RWPE2 (cell line): ENCODE measurements at regions not wholly inside any gene's neighbourhood (a gene's known extent, or its start where the extent isn't known, plus 50 kb on each side); places are given as distances from the start of the nearest gene placed in this dataset.
"Not testable (repeated sequence)": the region's sequence is repeated elsewhere in the genome, so short reads cannot be mapped to it uniquely, and the experiment has no call there.

Experiments used
- ATAC-seq: fragments of 200-7000 bp; cut with Tn5 transposase; 3 replicates; pipeline ENCODE4 v1.9.1; 2021; ENCODE audit warnings: low read depth
- DNase-seq: peaks from one replicate; pipeline ENCODE4 v3.0.0-alpha.2; 2020; ENCODE audit warnings: low spot score
- H3K27ac ChIP-seq: fragments of 450-650 bp; 2 replicates; pipeline ENCODE4 v1.5.1; 2017; ENCODE audit warnings: mild to moderate bottlenecking; ENCODE audit not compliant: poor library complexity, severe bottlenecking
- H3K27me3 ChIP-seq: fragments of 250-450 bp; sonication (Bioruptor Pico); 2 replicates; pipeline ENCODE4 v1.5.1; 2021; ENCODE audit warnings: mild to moderate bottlenecking, moderate library complexity; ENCODE audit not compliant: insufficient read depth, poor library complexity, severe bottlenecking
- H3K36me3 ChIP-seq: fragments of 250-450 bp; sonication (Bioruptor Pico); 2 replicates; pipeline ENCODE4 v1.5.1; 2020; ENCODE audit warnings: low read depth, mild to moderate bottlenecking, moderate library complexity
- H3K4me1 ChIP-seq: fragments of 250-450 bp; sonication (Bioruptor Pico); 2 replicates; pipeline ENCODE4 v1.5.1; 2021; ENCODE audit warnings: mild to moderate bottlenecking, moderate library complexity; ENCODE audit not compliant: insufficient read depth, poor library complexity, severe bottlenecking
- H3K4me3 ChIP-seq: fragments of 250-450 bp; sonication (Bioruptor Pico); 2 replicates; pipeline ENCODE4 v1.5.1; 2021; ENCODE audit warnings: mild to moderate bottlenecking, moderate library complexity; ENCODE audit not compliant: severe bottlenecking
- H3K9me3 ChIP-seq: fragments of 250-450 bp; sonication (Bioruptor Pico); 2 replicates; pipeline ENCODE4 v1.5.1; 2021; ENCODE audit warnings: mild to moderate bottlenecking, moderate library complexity; ENCODE audit not compliant: severe bottlenecking
- TF ChIP-seq, protein P1 (sequence below): fragments of 450-650 bp; IDR thresholded peaks from one replicate; pipeline ENCODE4 v1.5.1; 2017; ENCODE audit warnings: mild to moderate bottlenecking, moderate library complexity; ENCODE audit not compliant: poor library complexity, severe bottlenecking

DNA sequence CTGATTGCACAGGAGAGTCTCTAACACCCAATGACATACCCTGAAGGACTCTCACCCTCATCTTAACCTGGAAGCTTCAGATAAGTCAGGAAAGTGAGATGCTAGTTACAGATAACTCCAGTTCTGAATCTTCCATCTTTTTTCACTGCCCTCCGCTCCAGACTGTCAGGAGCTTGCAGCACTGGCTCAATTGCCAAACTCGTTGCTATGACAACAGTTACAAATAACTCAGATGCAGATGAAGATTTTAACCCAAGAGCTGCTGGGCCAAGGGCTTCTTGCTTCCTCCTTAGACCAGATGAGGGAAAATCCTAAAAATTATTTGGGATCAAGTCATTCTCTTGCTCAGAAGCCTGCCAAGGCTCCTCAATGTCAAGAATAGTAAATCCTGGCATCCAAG is 109.1 kb upstream of the HUWE1 start:
- ATAC-seq = no peak
- no peak for DNase-seq
- TF ChIP-seq, protein P1, sequence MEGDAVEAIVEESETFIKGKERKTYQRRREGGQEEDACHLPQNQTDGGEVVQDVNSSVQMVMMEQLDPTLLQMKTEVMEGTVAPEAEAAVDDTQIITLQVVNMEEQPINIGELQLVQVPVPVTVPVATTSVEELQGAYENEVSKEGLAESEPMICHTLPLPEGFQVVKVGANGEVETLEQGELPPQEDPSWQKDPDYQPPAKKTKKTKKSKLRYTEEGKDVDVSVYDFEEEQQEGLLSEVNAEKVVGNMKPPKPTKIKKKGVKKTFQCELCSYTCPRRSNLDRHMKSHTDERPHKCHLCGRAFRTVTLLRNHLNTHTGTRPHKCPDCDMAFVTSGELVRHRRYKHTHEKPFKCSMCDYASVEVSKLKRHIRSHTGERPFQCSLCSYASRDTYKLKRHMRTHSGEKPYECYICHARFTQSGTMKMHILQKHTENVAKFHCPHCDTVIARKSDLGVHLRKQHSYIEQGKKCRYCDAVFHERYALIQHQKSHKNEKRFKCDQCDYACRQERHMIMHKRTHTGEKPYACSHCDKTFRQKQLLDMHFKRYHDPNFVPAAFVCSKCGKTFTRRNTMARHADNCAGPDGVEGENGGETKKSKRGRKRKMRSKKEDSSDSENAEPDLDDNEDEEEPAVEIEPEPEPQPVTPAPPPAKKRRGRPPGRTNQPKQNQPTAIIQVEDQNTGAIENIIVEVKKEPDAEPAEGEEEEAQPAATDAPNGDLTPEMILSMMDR = no peak
- Histone ChIP-seq H3K36me3 (no peaks in the 10 kb centered on the region), H3K4me1 (no peaks in the 10 kb centered on the region), H3K4me3 (no peak overlapping the region), H3K9me3 (no peaks in the 10 kb centered on the region), H3K27me3 (no peaks in the 10 kb centered on the region), H3K27ac (no peak overlapping the region)

DNA sequence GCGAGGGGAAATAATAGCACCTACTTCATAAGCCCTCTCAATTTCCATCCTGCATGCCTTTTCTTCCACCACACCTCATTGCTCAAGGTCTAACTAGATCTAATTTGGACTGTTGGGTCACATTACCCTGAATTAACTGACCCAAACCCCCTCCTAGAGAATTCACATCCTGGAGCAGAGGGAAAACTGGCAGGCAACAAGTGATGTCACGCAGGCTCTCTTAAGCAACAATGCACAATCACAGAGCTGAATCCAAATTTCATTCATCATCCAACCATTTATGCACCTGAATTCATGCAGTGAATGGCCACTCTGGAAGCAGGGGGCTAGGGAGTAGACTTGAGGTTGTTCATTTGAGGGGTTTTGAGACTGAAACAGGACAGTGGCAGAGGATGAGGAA is 107.7 kb upstream of the HUWE1 start:
- DNase-seq (no peak), ATAC-seq (no peak)
- no peaks in the 10 kb centered on the region for H3K36me3 ChIP-seq
- H3K9me3 ChIP-seq = no peaks in the 10 kb centered on the region
- H3K27me3 ChIP-seq = no peaks in the 10 kb centered on the region
- TF ChIP-seq, protein P1 = no peak
- H3K27ac ChIP-seq = no peak overlapping the region
- no peak overlapping the region for H3K4me3 ChIP-seq
- no peaks in the 10 kb centered on the region for H3K4me1 ChIP-seq

DNA sequence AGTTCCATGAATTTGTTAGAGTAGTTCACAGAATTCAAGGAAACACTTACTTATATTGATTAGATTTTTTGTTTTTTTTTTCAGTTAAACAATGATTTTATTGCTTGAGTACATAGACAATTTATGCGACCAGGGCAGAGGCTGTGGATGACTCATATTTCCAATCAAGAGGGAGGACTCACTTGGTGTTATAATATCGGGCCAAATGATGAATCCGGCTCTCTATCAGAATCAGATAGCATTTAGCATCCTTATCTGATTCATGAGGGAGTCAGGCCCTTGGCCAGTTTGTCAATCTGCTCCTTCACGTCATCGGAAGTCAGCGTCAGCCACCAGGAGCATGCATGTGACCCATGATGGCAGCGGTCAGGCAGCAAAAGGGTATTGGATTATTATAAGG is 82.3 kb upstream of the HUWE1 start:
- TF ChIP-seq, protein P1 = no peak
- Histone ChIP-seq H3K27ac (no peak overlapping the region), H3K9me3 (no peaks in the 10 kb centered on the region), H3K4me3 (no peak overlapping the region), H3K36me3 (no peaks in the 10 kb centered on the region), H3K4me1 (no peaks in the 10 kb centered on the region), H3K27me3 (no peaks in the 10 kb centered on the region)
- ATAC-seq (no peak), DNase-seq (no peak)

DNA sequence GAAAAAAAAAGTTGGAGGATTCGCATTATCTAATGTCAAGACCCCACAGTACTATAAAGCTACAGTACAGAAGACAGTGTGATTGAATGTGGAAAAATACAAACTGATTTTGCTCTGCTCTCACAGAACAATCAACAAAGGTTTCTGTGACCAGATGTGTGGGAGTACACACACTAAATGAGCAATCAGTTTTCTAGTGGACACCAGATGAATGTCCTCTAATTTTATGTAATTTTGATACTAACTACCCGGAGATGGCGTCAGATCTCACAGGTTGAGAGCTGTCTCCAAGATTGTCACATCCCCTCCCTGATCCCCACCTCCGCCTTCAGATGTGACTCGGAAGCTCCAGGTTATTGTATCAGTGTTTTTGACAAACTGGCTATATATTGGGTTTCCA is 81.9 kb upstream of the HUWE1 start:
- H3K27ac ChIP-seq = no peak overlapping the region
- ATAC-seq = no peak
- no peaks in the 10 kb centered on the region for H3K9me3 ChIP-seq
- no peak overlapping the region for H3K4me3 ChIP-seq
- H3K36me3 ChIP-seq = no peaks in the 10 kb centered on the region
- TF ChIP-seq, protein P1 = no peak
- no peaks in the 10 kb centered on the region for H3K4me1 ChIP-seq
- DNase-seq = no peak
- H3K27me3 ChIP-seq = no peaks in the 10 kb centered on the region

DNA sequence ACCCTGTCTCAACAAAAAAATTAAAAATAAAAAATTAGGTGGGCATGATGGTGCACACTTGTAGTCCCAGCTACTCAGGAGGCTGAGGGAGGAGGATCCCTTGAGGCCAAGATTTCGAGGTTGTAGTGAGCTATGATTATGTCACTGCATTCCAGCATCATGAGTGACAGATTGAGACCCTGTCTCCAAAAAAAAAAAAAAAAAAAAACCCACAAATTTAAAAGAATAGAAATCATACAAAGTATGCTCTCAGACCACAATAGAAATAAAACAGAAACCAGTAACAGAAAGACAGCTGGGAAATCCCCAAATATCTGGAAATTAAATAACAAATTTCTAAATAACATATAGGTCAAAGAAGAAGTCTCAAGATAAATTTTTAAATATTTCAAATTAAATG is 81.0 kb upstream of the HUWE1 start:
- Histone ChIP-seq H3K9me3 (no peaks in the 10 kb centered on the region), H3K27me3 (no peaks in the 10 kb centered on the region), H3K27ac (no peak overlapping the region), H3K4me3 (no peak overlapping the region), H3K4me1 (no peaks in the 10 kb centered on the region), H3K36me3 (no peaks in the 10 kb centered on the region)
- ATAC-seq (no peak), DNase-seq (no peak)
- TF ChIP-seq, protein P1 = no peak

DNA sequence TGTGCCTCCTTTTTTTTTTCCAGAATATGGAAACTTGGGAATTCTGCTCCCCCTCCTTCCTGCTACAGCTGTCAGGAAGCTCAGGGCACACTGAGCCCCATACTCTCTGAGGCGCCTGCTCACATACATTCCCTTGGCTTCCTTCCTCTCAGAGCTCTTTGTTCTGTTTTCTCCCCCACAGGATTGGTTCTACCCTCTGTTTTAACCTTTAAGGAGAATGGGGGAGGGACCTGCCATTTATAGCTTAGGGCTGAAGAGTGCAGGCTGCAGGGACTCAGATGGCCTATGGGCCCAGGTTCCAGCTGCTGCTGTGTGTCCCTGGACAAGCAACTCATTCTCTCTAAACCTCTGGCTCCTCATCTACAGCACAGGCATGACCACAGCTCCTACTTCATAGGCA is 70.7 kb upstream of the HUWE1 start:
- not testable (repeated sequence) for H3K27me3 ChIP-seq, ATAC-seq, H3K9me3 ChIP-seq, H3K4me1 ChIP-seq, H3K36me3 ChIP-seq, H3K27ac ChIP-seq, DNase-seq, H3K4me3 ChIP-seq
